Peyer's patch (tissue), 4 donors: ENCODE measurements at regions not wholly inside any gene's neighbourhood (a gene's known extent, or its start where the extent isn't known, plus 50 kb on each side); places are given as distances from the start of the nearest gene placed in this dataset.
"Not testable (repeated sequence)": the region's sequence is repeated elsewhere in the genome, so short reads cannot be mapped to it uniquely, and the experiment has no call there.

Source experiments
- DNase-seq, 3 donors: peaks; one replicate each; pipeline ENCODE4 v3.0.0-alpha.2; 2017 to 2019
- H3K27ac ChIP-seq, 4 donors: fragments of 200-600 bp; sonication (generic); one replicate each; pipeline ENCODE4 v1.5.1; 2016 to 2019
- H3K27me3 ChIP-seq, 2 donors: fragments of 200-600 bp; sonication (generic); one replicate each; pipeline ENCODE4 v1.5.1; 2019
- H3K36me3 ChIP-seq, 3 donors: fragments of 200-600 bp; sonication (generic); one replicate each; pipeline ENCODE4 v1.5.1; 2016 to 2019
- H3K4me1 ChIP-seq, 4 donors: fragments of 200-600 bp; sonication (generic); one replicate each; pipeline ENCODE4 v1.5.1; 2016 to 2019
- H3K4me3 ChIP-seq, 4 donors: fragments of 200-600 bp; sonication (generic); 1 replicate in 3 of 4; 2 replicates in 1 of 4; pipeline ENCODE4 v1.5.1; 2016 to 2019; ENCODE audit warnings: mild to moderate bottlenecking in 1 of 4
- H3K9me3 ChIP-seq, 4 donors: fragments of 200-600 bp; sonication (generic); one replicate each; pipeline ENCODE4 v1.5.1; 2016 to 2019; ENCODE audit warnings: mild to moderate bottlenecking in 1 of 4
- POLR2A ChIP-seq, 2 donors: fragments of 450-650 bp; IDR thresholded peaks; one replicate each; pipeline ENCODE4 v1.5.1; 2017; ENCODE audit warnings: antibody characterized with exemption in 2 of 2, mild to moderate bottlenecking in 2 of 2, moderate library complexity in 2 of 2
- TF ChIP-seq, protein P1 (sequence below), 6 experiments: fragments of 450-650 bp in 4 of 6; fragments of 200-600 bp in 2 of 6; sonication (generic) in 1 of 6; IDR thresholded peaks; one replicate each; pipeline ENCODE4 v1.5.1; 2017 to 2019; ENCODE audit warnings: antibody characterized with exemption in 6 of 6, mild to moderate bottlenecking in 3 of 6, moderate library complexity in 1 of 6

DNA sequence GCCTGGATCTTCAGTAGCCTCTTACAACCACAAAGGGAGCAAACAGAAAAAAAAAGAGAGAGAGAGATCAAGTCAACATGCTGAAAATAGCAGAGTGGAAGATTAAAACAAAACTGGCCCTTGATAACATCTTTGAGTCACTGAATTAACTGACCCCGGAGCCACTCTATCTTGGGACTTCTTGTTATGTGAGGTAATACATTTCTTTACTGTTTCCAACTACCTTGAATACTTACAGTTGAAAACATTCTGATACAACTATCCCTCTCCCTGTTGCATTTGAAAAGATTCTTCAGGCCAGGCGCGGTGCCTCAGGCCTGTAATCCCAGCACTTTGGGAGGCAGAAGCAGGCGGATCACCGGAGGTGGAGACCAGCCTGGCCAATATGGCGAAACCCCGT, 208.1 kb downstream of the MEMO1 start:
- DNase-seq, result no peak
- no peak overlapping the region for H3K27ac ChIP-seq
- H3K4me1 ChIP-seq, result no peaks in the 10 kb centered on the region
- no peak overlapping the region for H3K4me3 ChIP-seq
- H3K27me3 ChIP-seq, result no peaks in the 10 kb centered on the region
- no peaks in the 10 kb centered on the region for H3K9me3 ChIP-seq
- TF ChIP-seq, protein P1, sequence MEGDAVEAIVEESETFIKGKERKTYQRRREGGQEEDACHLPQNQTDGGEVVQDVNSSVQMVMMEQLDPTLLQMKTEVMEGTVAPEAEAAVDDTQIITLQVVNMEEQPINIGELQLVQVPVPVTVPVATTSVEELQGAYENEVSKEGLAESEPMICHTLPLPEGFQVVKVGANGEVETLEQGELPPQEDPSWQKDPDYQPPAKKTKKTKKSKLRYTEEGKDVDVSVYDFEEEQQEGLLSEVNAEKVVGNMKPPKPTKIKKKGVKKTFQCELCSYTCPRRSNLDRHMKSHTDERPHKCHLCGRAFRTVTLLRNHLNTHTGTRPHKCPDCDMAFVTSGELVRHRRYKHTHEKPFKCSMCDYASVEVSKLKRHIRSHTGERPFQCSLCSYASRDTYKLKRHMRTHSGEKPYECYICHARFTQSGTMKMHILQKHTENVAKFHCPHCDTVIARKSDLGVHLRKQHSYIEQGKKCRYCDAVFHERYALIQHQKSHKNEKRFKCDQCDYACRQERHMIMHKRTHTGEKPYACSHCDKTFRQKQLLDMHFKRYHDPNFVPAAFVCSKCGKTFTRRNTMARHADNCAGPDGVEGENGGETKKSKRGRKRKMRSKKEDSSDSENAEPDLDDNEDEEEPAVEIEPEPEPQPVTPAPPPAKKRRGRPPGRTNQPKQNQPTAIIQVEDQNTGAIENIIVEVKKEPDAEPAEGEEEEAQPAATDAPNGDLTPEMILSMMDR (IDR thresholded peaks at IDR 0.05), result no peak
- TF ChIP-seq POLR2A (IDR thresholded peaks at IDR 0.05), result no peak
- H3K36me3 ChIP-seq, result no peaks in the 10 kb centered on the region

DNA sequence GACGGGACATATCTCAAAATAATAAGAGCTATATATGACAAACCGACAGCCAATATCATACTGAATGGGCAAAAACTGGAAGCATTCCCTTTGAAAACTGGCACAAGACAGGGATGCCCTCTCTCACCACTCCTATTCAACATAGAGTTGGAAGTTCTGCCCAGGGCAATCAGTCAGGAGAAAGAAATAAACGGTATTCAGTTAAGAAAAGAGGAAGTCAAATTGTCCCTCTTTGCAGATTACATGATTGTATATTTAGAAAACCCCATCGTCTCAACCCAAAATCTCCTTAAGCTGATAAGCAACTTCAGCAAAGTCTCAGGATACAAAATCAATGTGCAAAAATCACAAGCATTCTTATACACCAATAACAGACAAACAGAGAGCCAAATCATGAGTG, 211.5 kb downstream of the MEMO1 start:
- not testable (repeated sequence) for H3K4me1 ChIP-seq, H3K9me3 ChIP-seq, H3K27ac ChIP-seq, DNase-seq, H3K27me3 ChIP-seq, H3K36me3 ChIP-seq, H3K4me3 ChIP-seq

DNA sequence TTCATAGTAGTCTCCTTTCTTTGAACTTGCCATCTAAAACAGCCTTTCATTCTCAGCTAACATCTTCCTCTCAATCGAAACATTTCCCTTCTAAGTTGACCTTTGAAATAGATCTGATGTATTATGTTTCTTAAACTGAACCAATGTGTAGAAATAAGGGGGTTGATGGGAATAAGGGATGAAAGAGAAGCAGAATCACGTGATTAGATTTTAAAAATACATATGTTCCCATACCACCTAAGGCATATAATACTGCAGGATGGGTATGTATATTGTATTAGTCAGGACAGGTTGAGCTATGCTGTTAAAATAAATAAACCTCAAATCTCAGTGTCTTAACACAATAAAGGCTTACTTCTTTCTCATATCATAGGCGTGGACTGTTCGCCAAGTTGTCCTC, 207.5 kb upstream of the SRD5A2 start:
- DNase-seq, result no peak
- Histone ChIP-seq H3K4me1 (no peaks in the 10 kb centered on the region), H3K9me3 (no peaks in the 10 kb centered on the region), H3K27ac (no peak overlapping the region), H3K36me3 (no peaks in the 10 kb centered on the region), H3K4me3 (no peak overlapping the region), H3K27me3 (no peaks in the 10 kb centered on the region)
- TF ChIP-seq POLR2A (IDR thresholded peaks at IDR 0.05), result no peak
- TF ChIP-seq, protein P1 (IDR thresholded peaks at IDR 0.05), result no peak

DNA sequence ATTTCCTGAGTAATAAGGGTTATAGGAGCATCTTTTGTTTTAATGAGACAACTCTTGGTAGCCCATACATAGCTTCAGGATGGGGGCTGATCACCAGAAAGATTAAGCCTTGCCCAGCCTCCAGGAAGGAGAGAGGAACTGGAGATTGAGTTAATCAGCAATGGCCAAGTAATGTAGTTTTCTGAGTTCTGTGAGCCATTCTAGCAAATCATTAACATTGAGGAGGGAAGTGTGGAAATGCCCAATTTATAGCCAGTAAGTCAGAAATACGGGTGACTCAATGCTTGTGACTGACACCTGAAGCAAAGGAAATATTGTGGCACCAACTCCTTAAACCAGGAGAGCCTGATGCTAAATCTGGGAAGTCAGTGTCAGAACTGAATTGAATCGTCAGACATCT, 205.1 kb upstream of the SRD5A2 start:
- DNase-seq, result no peak

DNA sequence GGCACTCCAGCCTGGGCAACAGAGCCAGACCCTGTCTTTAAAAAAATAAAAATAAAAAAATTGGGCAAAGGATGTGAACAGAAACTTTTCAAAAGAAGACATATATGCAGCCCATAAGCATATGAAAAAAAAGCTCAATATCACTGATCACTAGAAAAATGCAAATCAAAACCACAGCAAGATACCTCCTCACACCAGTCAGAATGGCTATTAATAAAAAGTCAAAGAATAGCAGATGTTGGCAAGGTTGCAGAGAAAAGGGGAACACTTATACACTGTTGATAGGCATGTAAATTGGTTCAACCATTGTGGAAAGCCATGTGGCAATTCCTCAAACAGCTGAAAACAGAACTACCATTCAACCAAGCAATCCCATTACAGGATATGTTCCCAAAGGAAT, 204.1 kb upstream of the SRD5A2 start:
- H3K27me3 ChIP-seq, result no peaks in the 10 kb centered on the region
- TF ChIP-seq POLR2A (IDR thresholded peaks at IDR 0.05), result no peak
- TF ChIP-seq, protein P1 (IDR thresholded peaks at IDR 0.05), result no peak
- no peaks in the 10 kb centered on the region for H3K9me3 ChIP-seq
- no peak for DNase-seq
- no peak overlapping the region for H3K4me3 ChIP-seq
- H3K36me3 ChIP-seq, result no peaks in the 10 kb centered on the region
- no peaks in the 10 kb centered on the region for H3K4me1 ChIP-seq
- H3K27ac ChIP-seq, result no peak overlapping the region

More for the DNA sequence above, 205.1 kb upstream of the SRD5A2 start:
- Histone ChIP-seq H3K36me3 (no peaks in the 10 kb centered on the region), H3K4me3 (no peak overlapping the region), H3K27me3 (no peaks in the 10 kb centered on the region), H3K27ac (no peak overlapping the region), H3K4me1 (no peaks in the 10 kb centered on the region), H3K9me3 (no peaks in the 10 kb centered on the region)
- TF ChIP-seq POLR2A (IDR thresholded peaks at IDR 0.05), result no peak

DNA sequence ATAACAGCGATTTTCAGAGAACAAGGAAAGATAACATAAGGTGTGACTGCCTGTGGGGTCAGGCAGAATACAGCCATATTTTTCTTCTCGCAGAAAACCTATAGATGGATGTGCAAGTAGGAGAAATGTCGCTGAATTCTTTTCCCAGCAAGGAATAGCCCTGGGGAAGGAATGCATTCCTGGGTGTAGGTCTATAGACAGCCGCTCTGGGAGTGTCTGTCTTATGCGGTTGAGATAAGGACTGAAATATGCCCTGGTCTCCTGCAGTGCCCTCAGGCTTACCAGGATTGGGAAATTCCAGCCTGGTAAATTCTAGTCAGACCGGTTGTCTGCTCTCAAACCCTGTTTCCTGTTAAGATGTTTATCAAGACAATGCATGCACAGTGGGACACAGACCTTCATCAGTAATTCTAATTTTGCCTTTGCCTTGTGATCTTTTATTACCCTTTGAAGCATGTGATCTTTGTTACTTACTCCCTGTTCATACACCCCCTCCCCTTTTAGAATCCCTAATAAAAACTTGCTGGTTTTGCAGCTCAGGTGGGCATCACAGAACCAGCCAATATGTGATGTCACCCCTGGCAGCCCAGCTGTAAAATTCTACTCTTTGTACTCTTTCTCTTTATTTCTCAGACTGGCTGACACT, 202.8 kb upstream of the SRD5A2 start:
- not testable (repeated sequence) for DNase-seq, H3K9me3 ChIP-seq

DNA sequence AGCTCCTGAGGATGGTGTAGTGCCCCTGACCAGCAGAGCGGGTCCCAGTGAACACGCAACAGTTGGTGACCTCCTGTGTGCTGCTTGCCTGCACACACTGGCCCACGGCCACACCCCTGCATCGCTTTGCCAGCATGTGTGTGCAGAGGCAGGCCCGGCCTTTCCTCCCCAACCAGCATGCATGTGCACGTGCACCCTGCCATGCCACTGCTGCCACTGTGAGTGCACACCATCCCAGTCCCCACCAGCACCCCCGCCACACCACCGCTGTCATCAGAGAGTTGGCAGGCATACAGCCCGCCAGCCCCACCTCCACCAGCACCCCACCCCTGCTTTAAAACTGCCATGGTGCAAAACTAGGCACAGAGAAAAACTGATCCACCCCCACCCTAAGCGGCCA, 197.4 kb upstream of the SRD5A2 start:
- no peaks in the 10 kb centered on the region for H3K27me3 ChIP-seq
- no peaks in the 10 kb centered on the region for H3K36me3 ChIP-seq
- DNase-seq, result no peak
- no peaks in the 10 kb centered on the region for H3K9me3 ChIP-seq
- H3K4me3 ChIP-seq, result no peak overlapping the region
- no peak overlapping the region for H3K27ac ChIP-seq
- TF ChIP-seq, protein P1 (IDR thresholded peaks at IDR 0.05), result no peak
- TF ChIP-seq POLR2A (IDR thresholded peaks at IDR 0.05), result no peak
- no peaks in the 10 kb centered on the region for H3K4me1 ChIP-seq

More for the DNA sequence above, 202.8 kb upstream of the SRD5A2 start:
- H3K4me3 ChIP-seq, H3K27ac ChIP-seq, H3K27me3 ChIP-seq, H3K36me3 ChIP-seq, H3K4me1 ChIP-seq: not testable (repeated sequence)
